Testis (tissue), 2 donors: ENCODE measurements at regions not wholly inside any gene's neighbourhood (a gene's known extent, or its start where the extent isn't known, plus 50 kb on each side); places are given as distances from the start of the nearest gene placed in this dataset.

Experiments
- DNase-seq: peaks from one replicate; pipeline ENCODE4 v3.0.0-alpha.2; 2019
- H3K27ac ChIP-seq, 2 donors: fragments of 200-600 bp; sonication (generic); one replicate each; pipeline ENCODE4 v1.5.1; 2019
- H3K27me3 ChIP-seq: fragments of 200-600 bp; sonication (generic); one replicate; pipeline ENCODE4 v1.5.1; 2019
- H3K36me3 ChIP-seq: fragments of 200-600 bp; sonication (generic); one replicate; pipeline ENCODE4 v1.5.1; 2017; ENCODE audit warnings: low read depth; ENCODE audit errors: missing control alignments
- H3K4me1 ChIP-seq: fragments of 200-600 bp; sonication (generic); one replicate; pipeline ENCODE4 v1.5.1; 2019
- H3K4me3 ChIP-seq, 2 donors: fragments of 200-600 bp; sonication (generic); one replicate each; pipeline ENCODE4 v1.5.1; 2017 to 2019
- H3K9me3 ChIP-seq: fragments of 200-600 bp; sonication (generic); one replicate; pipeline ENCODE4 v1.5.1; 2017
- POLR2A ChIP-seq: fragments of 450-650 bp; IDR thresholded peaks from one replicate; pipeline ENCODE4 v1.6.1; 2017; ENCODE audit warnings: antibody characterized with exemption, mild to moderate bottlenecking, moderate library complexity
- WGBS, 2 donors: methylation state at CpG; one replicate each; pipeline ENCODE4 v1.1.5; 2018; 5-methylcytosine and 5-hydroxymethylcytosine counted together
- intact Hi-C: fragments of 100-400 bp; cut with DNase I; formaldehyde crosslinking; loops from one replicate; pipeline ENCODE4 v1.15.1; 2023; ENCODE audit warnings: low total_unique reads
- TF ChIP-seq, protein P1 (sequence below), 3 experiments: fragments of 450-650 bp in 2 of 3; fragments of 200-600 bp in 1 of 3; sonication (generic) in 1 of 3; IDR thresholded peaks; one replicate each; pipeline ENCODE4 v1.5.1; 2016 to 2019; ENCODE audit warnings: antibody characterized with exemption in 3 of 3, mild to moderate bottlenecking in 2 of 3, moderate library complexity in 1 of 3

DNA sequence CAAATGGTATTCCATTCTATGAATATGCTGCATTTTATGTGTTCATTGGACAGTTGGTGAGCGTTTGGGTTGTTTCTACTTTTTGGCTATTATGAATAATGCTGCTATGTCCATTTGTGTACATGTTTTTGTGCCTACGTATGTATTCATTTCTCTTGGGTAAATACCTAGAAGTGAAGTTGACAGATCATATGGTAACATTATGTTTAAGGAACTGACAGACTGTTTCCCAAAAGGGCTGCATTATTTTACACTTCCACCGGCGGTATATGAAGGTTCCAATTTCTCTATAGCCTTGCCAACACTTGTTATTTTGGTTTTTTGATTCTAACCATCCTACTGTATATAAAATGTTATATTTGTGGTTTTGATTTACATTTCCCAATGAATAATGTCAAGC, 703.9 kb upstream of the CDH2 start:
- intact Hi-C loops: no loop called here
- DNase-seq: no peak
- 94 to 98% methylated on average over 4 of the region's 4 CpGs for WGBS, 2 donors
- Histone ChIP-seq H3K4me3 (no peak overlapping the region), H3K27ac (no peak overlapping the region), H3K36me3 (no peaks in the 10 kb centered on the region), H3K4me1 (no peaks in the 10 kb centered on the region), H3K9me3 (no peaks in the 10 kb centered on the region), H3K27me3 (no peaks in the 10 kb centered on the region)
- TF ChIP-seq POLR2A: no peak
- TF ChIP-seq, protein P1, sequence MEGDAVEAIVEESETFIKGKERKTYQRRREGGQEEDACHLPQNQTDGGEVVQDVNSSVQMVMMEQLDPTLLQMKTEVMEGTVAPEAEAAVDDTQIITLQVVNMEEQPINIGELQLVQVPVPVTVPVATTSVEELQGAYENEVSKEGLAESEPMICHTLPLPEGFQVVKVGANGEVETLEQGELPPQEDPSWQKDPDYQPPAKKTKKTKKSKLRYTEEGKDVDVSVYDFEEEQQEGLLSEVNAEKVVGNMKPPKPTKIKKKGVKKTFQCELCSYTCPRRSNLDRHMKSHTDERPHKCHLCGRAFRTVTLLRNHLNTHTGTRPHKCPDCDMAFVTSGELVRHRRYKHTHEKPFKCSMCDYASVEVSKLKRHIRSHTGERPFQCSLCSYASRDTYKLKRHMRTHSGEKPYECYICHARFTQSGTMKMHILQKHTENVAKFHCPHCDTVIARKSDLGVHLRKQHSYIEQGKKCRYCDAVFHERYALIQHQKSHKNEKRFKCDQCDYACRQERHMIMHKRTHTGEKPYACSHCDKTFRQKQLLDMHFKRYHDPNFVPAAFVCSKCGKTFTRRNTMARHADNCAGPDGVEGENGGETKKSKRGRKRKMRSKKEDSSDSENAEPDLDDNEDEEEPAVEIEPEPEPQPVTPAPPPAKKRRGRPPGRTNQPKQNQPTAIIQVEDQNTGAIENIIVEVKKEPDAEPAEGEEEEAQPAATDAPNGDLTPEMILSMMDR (IDR thresholded peaks at IDR 0.05): no peak

DNA sequence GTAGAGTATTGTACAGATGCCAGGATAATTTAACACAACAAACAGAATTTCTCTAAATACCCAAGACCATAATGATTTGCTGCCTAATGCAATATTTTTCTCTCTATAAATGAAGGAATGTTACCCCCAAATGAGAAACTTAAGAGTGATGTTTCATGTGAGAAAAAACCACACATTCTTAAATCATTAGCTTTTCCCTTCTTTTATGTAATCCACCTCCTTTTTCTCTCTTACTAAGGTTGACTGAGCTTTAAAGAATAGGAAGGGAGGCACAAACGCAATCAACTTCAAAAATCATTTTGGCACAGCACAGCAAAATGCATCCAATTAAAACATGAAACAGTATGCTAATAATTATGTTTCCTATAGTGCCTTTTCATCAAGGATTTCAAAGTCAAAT, 698.1 kb upstream of the CDH2 start:
- Histone ChIP-seq H3K4me1 (no peaks in the 10 kb centered on the region), H3K27me3 (no peaks in the 10 kb centered on the region), H3K27ac (no peak overlapping the region), H3K36me3 (no peaks in the 10 kb centered on the region), H3K4me3 (no peak overlapping the region), H3K9me3 (no peaks in the 10 kb centered on the region)
- 77 to 79% methylated on average over 1 of the region's 1 CpG for whole genome bisulfite sequencing, 2 donors
- intact Hi-C loops: no loop called here
- no peak for DNase-seq
- no peak for TF ChIP-seq POLR2A
- TF ChIP-seq, protein P1 (IDR thresholded peaks at IDR 0.05): no peak

DNA sequence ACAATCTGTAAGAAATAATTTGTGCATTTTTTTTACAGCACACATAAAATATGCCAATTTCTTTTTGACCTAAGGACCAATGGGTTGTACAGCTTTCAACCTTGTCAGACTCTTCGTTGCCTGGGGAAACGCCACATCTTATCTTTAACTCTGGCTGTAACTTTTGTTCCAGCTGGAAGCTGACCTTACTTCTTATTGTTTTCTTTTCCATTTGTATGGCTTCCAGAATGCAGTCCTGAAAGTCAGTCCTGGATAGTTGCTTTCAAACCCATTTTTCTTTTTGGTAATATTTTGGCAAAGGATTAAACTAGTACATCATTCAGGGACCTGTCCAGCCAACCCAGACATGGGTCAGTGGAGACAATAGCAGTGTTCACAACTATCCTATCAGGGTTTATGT, 686.5 kb upstream of the CDH2 start:
- intact Hi-C loops: no loop called here
- Histone ChIP-seq H3K27ac (no peak overlapping the region), H3K9me3 (no peaks in the 10 kb centered on the region), H3K4me1 (no peaks in the 10 kb centered on the region), H3K36me3 (no peaks in the 10 kb centered on the region), H3K4me3 (no peak overlapping the region), H3K27me3 (no peaks in the 10 kb centered on the region)
- WGBS, 2 donors: 18 to 38% methylated on average over 2 of the region's 2 CpGs
- TF ChIP-seq, protein P1 (IDR thresholded peaks at IDR 0.05): no peak
- no peak for TF ChIP-seq POLR2A
- DNase-seq: no peak

DNA sequence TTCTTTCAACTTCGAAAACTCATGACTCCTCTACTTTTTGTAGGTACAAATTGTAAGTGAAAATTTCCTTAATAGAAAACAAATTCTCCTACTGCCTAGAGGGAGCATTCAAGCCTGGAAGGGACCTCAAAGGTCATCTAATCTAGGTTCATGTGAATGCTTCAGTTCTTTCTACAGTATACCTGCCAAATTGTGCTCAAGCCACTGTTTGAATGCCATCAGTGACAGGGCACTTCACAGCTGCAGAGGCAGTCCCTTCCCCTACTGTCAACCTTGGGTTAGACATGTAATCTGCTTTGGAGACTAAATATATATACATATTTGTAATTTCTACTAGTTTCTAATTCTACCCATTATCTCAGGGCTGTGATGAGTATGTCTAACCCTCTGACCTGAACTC, 681.3 kb upstream of the CDH2 start:
- intact Hi-C loops: no loop called here
- no peaks in the 10 kb centered on the region for H3K27me3 ChIP-seq
- no peaks in the 10 kb centered on the region for H3K4me1 ChIP-seq
- H3K9me3 ChIP-seq: no peaks in the 10 kb centered on the region
- H3K27ac ChIP-seq: no peak overlapping the region
- WGBS, 2 donors: 74 to 97% methylated on average over 1 of the region's 1 CpG
- no peak overlapping the region for H3K4me3 ChIP-seq
- TF ChIP-seq, protein P1 (IDR thresholded peaks at IDR 0.05): no peak
- no peak for TF ChIP-seq POLR2A
- no peak for DNase-seq
- H3K36me3 ChIP-seq: no peaks in the 10 kb centered on the region

DNA sequence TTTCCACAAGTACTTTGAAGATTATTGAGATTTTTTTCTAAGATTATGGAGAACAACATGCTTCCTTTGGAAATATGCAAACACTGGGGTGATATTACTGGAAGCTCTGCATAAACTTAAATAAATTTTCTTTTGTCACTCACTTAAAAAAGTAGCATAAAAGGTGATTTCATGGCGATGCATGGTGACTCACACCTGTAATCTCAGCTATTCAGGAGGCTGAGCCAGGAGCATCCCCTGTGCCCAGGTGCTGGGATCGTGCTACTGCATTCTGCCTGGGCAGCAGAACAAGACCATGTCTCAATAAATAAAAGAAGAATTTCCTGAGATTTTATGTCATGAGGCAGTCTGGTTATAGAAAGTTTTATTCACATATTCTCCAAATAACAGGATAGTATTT, 679.1 kb upstream of the CDH2 start:
- no peak for DNase-seq
- Histone ChIP-seq H3K4me3 (no peak overlapping the region), H3K27ac (no peak overlapping the region), H3K4me1 (no peaks in the 10 kb centered on the region), H3K9me3 (no peaks in the 10 kb centered on the region), H3K36me3 (no peaks in the 10 kb centered on the region), H3K27me3 (no peaks in the 10 kb centered on the region)
- intact Hi-C loops: no loop called here
- TF ChIP-seq, protein P1 (IDR thresholded peaks at IDR 0.05): no peak
- TF ChIP-seq POLR2A: no peak
- 73 to 78% methylated on average over 2 of the region's 2 CpGs for WGBS, 2 donors
